ENCODE measurements at regions not wholly inside any gene's neighbourhood (a gene's known extent, or its start where the extent isn't known, plus 50 kb on each side); places are given as distances from the start of the nearest gene placed in this dataset.

DNA sequence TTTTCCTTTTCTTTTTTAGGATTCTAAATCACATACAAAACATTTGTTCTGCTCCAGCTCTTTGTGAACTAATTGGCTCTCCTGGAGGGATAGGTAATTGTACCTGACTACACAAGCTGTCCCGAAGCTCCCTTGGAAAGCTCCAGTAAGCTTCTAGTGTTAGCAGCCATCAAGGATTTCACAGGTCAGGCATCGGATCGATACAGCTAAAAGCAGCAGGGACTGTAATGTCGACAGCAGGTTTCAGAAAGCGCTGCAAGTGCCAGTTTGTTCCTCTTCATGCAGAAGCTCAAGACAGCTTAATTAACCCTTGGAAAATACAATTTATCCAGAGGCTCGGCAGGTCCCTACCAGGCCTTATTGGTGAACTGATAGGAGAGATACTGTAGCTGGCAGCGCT is 87.2 kb upstream of the VRK2 start:
- DNase-seq = no peak

DNA sequence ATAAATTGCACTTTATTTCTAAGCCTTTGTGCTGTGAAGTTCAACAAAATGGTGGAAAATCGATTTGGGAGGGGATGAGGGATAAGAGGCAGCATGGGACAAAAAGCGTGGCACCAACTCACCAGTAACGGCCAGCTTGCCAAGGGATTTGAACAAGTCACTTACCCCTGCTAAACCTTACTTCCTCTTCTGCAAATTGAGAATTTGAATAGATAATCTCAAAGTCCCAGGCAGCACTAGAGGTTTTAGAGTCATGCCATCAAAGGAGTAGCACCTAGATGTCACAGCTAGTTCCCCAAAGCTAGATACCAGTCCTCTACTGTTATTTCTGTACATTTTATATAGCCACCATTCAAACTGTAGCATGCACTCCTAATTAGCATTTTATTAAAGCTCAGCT is 83.7 kb upstream of the VRK2 start:
- no peak for DNase-seq

DNA sequence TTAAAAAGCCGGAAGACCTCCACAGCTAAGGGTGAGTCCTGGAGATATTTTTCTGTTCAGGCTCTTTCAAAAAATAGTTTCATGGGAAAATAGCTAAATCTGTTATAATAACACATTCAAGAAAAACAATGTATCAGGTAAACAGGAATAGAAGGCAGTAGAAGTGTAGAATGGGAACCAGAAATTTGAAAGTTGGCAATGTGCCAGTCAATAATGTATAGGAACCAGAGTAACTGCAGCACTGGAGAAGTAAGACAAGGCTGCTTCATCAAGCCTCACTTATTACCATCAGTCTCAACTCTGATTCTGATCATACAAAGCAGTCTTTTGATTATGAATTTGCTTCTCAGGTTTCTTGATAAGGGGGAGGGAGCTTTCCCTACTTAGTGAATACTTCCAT is 81.4 kb upstream of the VRK2 start:
- no peak for DNase-seq

DNA sequence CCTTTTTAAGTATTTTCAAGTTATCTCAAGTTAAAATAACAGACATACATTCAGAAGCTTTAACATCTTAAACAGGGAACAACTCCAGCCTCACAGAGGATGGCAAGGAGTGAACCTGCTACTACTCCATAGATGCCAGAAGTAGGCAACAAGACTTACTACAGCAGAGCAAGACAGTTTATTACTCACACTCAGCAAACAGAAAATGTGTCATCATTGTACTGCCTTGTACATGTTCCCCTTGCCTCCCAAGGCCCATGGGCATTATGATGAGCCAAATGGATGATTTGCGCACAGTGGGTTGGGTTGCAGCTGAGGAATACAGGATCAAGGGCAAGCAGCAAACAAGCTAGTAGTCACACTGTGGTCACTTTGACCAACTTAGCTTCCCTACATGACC is 80.6 kb upstream of the VRK2 start:
- DNase-seq = no peak

DNA sequence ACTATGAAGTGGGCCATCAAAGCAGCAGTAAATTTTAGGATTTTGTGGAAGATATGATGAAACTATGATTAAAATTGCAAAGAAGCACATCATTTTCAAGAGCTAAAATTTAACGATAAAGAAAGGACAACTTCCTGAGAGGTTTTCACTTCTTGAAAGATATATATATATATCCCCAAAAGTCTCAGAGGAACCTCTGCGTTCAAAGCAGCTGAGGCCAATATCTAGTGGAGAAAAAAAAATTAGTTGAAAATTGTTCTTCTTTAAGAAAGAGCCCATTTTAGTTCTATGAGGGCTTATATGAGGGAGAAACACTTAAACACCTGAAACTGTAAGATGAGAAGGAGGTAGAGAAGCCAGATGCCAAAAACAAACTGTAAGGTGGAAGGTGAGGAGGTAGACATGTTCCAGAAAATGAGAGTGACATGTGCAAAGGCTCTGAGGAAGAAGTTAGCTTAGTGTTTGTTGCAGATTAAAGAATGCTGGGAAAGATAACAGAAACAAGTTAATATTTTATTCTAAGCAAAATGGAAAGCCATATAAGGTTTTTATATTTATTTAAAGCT is 72.9 kb upstream of the VRK2 start:
- no peak for DNase-seq

DNA sequence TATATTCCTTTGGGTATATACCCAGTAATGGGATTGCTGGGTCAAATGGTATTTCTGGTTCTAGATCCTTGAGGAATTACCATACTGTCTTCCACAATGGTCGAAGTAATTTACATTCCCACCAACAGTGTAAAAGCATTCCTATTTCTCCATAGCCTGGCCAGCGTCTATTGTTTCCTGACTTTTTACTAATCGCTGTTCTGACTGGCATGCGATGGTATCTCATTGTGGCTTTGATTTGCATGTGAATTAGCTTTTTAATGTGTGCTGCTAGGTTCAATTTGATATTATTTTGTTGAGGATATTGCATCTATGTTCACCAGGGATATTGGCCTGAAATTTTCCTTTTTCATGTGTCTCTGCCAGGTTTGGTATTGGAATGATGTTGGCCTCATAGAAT is 67.4 kb upstream of the VRK2 start:
- no peak for DNase-seq

DNA sequence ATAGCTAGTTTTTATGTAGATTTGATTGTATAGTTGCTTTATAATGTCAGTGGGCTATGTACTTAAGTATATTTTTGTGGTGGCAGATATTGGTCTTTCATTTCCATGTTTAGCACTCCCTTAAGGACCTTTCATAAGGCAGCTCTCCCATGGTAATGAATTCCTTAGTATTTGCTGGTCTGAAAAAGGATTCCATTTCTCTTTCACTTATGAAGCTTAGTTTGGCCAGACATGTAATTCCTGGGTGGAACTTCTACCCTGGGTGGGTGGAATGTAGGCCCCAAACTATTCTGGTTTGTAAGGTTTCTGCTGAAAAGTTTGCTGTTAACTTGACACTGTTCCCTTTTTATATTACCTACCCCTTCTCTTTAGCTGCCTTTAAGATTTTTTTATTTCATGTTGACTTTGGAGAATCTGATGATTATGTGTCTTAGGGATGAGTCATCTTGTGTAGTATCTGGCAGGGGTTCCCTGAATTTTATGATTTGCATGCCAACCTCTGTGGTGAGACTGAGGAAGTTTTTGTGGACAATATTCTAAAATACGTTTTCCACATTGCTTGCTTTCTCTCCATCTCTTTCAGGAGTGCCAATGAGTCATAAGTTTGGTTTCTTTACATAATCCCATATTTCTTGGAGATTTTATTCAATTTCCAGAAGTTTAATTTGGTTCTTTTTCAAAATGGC is 65.4 kb upstream of the VRK2 start:
- DNase-seq = no peak

DNA sequence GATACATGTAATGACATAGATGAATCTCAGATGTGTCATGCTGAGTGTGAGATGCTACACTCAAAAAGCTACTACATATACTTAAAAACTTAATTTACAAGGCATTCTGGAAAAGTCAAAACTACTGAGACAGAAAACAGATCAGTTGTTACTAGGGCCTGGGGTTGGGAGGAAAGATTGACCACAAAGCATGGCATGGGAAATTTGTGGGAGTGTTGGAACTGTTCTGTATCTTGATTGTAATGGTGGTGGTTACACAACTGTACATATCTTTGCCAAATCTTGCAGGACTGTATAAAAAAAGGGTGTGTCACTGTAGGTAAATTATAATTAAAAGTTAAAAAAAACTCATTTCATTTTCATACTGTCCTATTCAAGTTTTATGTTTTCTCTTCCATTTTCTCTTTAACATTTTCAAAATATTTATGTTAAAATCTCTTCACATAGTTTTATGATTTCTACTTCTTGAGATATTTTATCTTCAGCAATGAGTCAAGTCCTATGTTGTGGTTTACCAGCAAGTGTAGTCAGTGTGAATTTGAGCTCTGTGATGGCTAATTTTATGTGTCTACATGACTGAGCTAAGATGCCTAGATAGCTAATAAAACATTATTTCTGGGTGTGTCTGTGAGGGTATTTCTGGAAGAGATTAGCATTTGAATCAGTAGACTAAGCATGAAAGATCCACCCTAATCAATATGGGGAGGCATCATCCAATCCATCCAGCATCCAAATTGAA is 58.6 kb upstream of the VRK2 start:
- DNase-seq = no peak

DNA sequence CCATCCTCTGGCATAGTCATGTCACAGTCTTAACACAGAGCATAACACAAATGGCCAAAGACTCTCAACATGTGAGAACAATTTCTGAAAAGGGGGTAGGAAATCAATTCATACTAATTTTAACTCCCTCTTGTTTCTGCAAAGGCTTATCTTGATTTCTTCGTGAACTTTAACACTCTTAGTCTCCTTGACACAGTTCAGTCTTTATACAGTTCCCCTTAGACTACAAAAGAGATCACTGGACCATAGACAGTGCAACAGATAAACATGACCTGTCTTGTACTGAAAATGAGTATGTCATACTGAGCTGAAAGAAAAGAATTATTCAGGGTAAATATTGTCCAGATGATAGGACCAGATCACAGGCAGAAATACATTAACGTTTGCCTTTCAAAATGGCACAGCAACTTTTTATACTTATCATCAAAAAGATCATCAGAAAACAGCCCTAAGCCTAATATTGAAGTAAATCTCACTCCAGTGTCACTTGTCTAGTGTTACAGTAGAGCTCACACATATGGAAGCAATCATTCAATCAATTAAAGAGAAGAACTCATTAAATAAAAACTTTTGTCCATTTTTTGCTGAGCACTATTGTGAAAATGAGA is 56.4 kb upstream of the VRK2 start:
- DNase-seq = no peak

Measured in left kidney (tissue), 1 donor.